Stimulated activated naive CD8-positive, alpha-beta T cell treated with anti-CD3 and anti-CD28 coated beads, Interleukin-15, Interleukin-2, amounts not matched to agents 100 U/mL and 50 U/mL, for 24 hours (primary cell): ENCODE measurements at regions not wholly inside any gene's neighbourhood (a gene's known extent, or its start where the extent isn't known, plus 50 kb on each side); places are given as distances from the start of the nearest gene placed in this dataset.

Experiments
- ATAC-seq: fragments of 150-1000 bp; cut with Tn5 transposase; one replicate; pipeline ENCODE4 v1.10.0; 2021
- DNase-seq: peaks from one replicate; pipeline ENCODE4 v3.0.0; 2021

DNA sequence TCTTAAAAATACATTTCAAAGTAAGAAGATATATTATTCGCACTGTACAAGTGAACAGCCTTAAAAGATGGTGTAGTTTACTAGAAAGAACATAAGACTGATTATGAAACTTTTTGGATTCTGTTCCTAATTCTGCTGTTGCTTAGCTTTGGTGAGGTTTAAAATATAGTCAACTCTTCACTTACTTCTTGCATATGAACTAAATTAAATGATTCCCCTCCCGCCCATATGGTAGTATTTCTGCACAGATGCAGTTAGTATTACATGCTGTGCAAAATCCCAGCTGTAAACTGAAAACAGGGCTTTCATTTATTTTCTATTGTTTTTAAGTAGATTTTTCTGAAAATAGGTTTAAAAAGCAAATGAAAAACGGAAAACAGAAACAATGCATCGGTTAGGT is 345.4 kb upstream of the NCAM2 start:
- ATAC-seq, result no peak

DNA sequence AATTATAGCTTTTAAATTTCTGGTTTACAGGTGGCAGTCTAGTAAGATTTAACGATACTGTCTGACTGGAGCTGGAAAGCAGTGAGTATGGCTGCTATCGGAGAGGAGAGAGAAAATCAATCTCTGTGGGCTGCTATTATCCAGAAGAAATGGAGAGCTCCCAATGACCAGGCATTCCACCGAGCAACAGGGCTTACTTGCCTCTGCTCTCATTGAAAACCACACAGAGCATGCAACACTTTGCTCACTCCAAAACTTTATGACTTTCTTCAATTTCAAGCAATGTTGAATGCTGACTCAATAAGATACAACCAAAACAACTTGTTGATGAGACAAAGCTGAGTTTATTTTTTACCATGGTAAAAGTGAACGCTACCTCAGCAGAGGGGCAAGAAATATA is 337.0 kb upstream of the NCAM2 start:
- DNase-seq (no peak), ATAC-seq (no peak)

More for the DNA sequence above, 345.4 kb upstream of the NCAM2 start:
- no peak for DNase-seq

DNA sequence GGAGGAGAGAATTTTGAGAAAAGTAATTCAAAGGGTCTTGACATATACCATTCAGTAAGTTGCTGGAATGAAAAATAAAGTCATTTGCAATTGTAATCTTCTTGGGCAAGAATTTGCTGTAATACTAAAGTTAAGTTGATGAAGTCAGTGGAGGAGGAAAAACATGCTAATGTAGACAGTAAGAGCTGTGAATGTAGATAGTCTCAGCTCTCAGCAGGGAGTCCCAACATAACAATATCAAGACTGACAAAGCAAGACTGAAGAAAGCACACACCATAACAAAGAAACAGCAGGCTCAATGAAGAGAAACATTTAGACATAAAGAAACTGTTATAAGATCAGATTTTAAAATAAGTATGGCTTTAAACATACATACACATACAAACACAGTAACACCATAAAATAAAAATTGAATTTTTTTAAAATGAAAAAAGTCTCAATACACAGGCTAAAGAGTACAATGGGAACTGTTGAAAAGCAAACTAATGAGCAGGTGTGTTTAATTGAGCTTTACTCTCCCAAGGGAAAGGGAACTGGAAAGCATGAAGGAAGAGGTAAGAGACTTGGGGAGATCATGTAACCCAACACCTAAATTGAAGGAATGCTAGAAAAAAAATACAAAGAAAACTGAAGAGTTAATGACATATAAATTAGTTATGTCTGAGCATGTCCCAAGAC is 336.3 kb upstream of the NCAM2 start:
- no peak for ATAC-seq
- DNase-seq, result no peak

DNA sequence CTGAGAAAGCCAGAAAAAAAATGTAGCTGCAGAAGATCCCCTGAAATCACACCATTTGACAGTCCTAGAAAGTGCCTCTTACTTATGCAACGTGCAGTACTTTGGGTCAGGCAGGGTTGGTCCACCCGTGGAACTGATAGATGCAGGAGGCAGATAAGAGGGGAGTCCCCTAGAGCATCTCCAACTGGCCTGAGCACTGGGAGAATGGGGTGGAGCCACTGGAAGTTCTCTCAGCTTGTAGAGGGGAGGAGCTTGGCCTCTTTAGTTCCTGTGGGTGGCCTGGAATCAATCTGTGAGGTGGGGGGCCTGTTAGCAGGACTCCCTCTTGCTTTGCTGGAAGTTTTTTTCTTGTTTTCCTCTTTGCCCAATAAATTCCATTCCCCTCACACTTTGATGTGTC is 335.7 kb upstream of the NCAM2 start:
- DNase-seq (no peak), ATAC-seq (no peak)

DNA sequence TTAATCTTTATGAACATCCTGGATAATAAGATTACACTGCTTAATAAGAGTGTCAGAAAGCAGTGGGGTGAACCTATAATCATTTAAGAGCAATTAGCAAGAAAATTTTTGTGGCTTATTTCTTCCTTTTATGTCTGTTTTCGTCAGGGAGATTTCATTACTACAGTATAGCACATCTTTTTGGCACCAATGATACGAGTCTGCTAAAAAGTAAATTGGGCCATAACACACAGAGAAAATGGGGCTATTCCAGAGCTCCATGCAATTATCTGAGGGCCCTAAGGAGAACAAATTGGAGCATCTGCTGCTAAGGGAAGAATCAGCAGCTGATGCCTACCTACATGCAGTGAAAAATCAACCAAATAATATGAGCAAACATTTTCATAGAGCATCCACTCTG is 330.3 kb upstream of the NCAM2 start:
- ATAC-seq (no peak), DNase-seq (no peak)

DNA sequence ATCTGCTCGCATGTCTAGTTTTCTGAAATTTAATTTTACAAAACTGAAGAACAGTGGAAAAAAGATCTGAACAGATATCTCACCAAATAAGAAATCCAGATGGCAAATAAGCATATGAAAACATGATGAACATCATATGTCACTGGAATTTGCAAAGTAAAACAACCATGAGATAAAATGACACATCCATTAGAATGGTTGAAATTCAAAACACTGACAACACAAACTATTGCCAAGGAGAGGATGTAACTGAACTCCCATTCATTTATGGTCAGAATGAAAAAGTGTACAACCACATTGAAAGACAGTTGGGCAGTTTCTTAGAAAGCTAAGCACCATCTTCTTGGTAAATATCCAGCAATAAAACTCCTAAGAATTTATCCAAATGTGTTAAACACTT is 312.7 kb upstream of the NCAM2 start:
- DNase-seq, result no peak
- no peak for ATAC-seq

DNA sequence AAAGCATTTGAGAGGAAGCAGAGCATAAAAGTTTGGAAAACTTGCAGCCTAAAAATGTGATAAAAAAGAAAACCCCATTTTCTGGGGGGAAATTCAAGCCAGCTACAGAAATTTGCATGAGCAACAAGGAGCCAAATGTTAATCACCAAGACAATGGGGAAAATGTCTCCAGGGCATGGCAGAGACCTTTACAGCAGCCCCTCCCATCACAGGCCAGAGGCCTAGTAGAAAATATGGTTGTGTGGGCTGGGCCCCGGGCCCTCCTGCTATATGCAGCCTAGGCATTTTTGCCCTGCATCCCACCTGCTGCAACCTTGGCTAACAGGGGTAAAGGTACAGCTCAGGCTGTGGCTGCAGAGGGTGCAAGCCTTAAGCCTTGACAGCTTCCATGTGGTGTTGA is 299.6 kb upstream of the NCAM2 start:
- ATAC-seq (no peak), DNase-seq (no peak)

DNA sequence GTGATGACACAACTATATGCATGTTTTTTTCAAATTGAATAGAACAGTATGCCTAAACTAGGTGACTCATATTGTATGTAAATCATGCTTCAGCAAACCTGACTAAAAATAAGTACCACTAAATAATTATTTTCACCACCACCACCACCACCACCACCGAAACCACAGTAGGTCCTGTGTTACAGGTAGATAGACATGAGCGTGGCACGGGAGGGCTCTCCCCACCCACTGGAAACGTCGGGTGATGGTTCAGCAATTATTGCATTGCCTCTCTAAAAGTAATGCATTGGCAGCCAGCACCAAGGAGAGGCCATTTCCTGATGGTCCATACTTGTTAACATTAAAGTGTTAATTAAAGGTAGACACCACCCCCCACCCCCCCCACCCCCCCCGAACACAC is 297.0 kb upstream of the NCAM2 start:
- DNase-seq (no peak), ATAC-seq (no peak)

DNA sequence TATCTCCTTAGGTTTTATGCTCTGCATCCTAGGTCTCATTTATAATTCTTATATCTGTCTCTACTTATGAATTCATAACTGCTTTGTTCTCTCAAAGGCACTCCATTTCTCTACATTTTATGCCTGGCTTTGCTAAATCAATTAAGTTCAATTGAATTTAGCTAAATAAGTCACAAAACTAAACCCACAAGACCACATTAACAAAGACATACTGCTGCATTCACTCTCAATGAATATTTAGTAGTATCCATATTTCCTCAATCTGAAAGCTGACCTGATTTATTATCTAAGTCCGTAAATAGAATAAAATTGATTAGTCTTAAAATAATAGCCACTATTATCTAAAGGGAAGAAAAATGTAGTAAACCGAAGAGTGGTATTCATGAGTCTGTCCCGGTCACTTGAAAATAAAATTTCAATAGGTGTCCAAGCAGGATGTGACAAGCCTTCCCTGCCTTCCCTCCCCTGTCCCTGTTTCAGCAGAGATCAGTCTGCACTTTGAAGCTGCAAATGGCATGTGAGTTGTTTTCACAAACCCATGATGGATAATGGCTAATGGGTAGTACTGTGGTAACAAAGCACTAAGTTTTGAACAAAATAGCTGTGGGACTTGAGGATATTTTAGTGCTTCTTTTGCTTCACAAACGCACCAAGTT is 295.0 kb upstream of the NCAM2 start:
- no peak for DNase-seq
- no peak for ATAC-seq

DNA sequence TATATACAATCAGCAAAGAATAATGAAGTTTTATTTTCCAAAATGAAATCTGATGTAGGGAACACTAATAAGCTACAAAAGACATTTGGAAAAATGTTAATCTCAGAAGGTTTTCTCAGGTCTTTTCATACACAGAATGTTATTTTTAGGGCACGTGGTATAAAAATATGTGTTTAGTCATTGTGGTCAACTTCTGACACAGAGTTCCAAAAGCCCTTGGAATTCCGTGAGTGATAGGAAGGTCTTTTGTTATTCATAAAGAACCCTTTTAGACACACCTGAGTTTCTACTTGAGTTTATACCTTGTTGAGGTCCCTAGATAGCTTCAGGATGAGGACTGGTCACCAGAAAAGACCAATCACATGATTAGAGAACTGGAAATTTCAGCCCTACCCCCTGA is 277.6 kb upstream of the NCAM2 start:
- no peak for DNase-seq

DNA sequence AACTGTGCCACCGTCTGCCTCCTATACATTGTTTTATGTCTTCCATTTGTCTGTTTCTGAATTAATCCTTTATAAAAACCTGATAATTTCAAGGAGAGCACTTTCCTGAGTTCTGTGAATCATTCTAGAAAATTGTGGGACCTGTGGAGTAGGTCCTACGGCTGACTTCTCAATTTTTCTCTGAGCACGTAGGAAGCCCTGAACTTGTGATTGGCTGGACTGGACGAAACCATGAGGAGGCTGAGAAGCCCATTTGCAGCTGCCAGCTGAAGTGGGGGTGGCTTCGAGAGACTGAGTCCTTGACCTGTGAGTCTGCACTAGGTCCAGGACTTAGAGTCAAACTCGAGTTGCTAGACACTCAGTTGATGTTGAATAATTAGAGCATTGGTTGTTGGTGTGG is 277.1 kb upstream of the NCAM2 start:
- ATAC-seq, result no peak
- DNase-seq, result no peak

More for the DNA sequence above, 277.6 kb upstream of the NCAM2 start:
- ATAC-seq, result no peak

DNA sequence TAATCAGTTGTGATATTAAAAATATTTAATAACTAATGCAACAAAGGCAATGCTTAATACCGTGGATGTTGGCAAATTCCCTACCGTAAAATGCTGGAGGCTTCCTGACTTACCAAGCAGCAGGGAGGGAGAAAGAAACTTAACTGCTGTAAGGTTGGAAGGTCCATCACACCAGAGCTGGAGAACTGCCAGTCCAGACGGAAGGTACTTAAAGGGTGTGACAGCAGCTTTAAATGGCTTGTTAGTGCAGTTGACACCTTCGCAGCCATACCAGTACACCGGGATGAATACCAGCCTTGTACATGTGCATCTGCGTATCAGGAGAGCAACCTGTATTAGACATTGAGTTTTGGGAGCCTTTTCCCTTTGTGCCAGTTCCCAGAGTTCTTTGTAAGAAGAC is 269.5 kb upstream of the NCAM2 start:
- DNase-seq (no peak), ATAC-seq (no peak)

DNA sequence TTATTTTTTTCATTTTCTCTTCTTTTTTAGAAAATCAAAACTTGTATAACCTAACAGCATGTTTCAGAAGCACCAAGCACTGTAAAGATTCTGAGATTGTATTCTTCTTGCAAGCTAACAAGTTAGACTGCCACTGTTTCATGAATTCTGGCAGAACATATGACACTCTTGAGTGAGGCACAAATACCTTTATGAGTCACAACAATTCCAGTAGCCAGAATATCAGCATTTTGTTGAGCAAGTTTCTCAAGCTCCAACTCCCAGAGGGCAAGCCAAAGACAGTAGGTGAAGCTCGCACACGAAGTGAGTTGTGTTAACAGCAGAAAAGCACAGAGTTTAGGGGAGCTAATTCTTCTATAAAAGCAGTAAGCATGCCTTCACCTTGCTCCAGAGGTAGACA is 268.8 kb upstream of the NCAM2 start:
- ATAC-seq (no peak), DNase-seq (no peak)

DNA sequence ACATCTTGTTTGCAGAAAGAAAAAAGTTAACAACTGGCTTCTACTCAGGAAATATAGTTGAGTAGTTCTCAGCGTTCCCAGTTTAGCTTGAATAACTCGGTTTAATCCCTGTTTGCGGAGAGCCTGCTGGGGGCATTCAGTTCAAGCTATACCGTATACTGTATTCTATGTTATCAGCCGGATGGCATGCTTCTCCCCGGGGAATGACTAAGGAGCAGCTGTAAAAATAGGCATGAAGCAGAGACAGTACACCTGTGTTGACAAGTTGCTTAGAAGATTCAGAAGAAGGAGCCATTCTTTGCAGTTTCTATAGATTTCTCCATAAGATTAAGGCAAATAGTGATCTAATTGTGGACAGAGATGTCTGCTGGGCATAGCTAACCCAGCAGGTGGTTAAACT is 267.8 kb upstream of the NCAM2 start:
- ATAC-seq, result no peak
- DNase-seq, result no peak

DNA sequence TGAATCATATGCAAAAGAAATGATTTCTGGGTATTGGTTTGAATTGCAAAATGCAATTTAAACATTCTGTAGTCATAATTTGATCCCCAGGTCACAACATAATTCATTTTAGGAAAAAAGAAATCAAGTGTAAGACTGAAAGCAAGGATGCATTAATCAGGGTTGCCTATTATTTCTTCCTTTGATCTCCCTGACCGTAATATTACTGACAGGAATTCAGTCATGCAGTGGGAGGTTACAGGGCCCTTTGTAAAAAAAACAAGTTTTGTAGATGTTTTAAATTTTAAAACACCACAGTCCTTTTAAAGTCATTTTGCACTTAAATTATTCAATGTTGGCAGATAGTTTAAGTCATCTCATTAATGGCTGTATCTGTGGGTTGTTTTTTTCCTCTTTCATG is 263.0 kb upstream of the NCAM2 start:
- DNase-seq, result no peak
- no peak for ATAC-seq

DNA sequence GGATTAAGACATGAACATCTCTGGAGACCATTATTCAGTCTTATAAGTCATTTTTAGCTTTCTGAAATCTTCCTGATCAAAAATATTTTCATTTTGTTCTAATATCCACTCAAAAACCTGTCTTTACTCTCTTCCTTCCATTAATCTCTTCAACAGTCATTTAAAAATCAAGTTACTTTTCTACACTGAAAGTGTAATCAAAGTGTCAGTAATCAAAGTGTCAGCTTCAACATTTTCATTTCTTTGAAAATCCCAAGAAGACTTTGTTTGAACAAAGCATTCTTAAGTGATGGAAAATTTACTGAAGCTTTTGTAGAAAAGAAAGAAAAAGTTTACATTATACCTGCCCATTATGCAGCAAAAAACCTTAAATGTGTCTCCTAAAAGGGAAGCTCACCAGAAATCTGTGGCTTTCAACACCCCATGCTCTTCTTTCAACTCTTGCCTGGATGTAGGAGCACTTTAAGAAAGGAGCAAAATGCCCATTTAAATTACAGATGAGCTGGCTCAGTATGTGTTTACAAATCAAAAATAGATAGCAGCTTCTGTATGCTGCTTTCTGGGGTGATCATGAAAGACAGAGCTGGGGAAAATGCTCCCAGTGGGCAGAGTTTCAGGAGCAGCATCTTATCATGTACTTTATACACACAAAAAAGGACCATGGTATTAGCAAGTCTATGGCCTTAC is 260.8 kb upstream of the NCAM2 start:
- no peak for DNase-seq
- no peak for ATAC-seq

DNA sequence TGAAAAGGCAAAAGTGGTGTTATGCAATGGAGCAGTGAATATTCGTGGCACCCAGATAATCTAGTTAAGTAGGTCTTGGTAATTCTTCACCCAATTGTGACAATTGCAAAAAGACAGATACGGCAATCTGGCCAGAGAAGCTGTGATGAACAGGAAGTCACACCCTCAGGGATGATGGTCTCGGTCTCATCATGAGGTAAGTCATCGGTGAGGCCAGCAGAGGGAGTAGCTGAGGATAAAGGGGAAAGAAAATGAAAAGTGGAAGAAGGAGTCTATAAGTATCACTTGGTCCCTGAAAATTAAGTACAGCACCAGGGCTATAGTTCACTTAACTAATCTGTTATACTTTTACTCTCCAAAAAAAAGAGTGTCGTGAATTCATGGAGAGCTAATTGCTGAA is 258.8 kb upstream of the NCAM2 start:
- ATAC-seq (no peak), DNase-seq (no peak)

DNA sequence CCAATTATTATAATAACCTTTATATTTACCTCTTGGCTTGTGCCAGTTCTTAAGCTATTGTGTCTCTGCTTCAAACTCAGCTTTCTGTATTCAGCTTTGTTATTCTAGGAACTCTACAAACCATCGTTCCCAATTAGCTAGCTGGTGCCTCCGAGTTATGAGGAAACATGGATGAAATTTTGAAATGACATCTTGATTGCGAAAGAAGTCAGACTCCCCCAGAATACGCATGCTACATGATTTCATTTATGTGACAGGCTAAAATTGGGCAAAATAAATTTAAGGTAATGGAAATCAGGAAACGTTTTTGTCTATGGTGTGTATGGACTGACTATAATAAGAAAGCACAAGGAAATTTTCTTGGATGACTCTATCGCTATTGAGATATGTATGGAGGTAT is 256.8 kb upstream of the NCAM2 start:
- no peak for DNase-seq
- no peak for ATAC-seq

DNA sequence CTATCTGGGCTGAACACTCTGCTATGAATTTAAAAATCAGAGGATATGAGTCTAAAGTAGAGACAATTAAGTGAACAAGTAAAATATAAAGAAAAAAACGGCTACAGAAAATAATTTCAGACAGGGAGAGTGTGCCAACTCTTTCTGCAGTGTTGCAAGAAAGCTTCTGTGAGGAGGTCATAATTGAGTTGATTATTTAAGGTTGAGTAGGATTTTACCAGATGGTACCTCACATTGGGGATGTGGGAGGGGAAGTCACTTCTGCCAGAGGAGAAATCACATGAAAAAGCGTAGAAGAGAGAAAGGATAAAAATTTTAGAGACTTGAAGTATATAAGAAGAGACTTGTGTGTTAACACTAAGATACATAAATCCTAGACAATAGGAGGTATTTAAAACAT is 238.0 kb upstream of the NCAM2 start:
- ATAC-seq (no peak), DNase-seq (no peak)

DNA sequence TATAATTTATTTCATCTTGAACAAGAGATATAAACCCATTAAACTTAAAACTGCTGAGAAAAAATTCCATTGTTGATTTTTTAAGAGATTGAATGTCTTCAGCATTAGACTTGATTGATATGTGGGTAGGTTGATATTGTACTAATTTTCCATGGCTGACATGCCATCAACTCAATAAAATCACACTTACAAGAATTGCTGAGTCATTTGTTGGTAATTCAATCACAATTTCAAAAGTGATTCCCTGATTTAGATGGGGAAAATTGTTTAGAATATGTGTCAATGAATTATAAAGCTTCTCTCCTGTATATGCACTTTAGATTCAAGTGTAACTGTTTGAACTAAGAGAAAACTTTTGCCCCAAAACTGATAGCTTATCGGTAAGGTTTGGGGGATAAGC is 223.5 kb upstream of the NCAM2 start:
- DNase-seq (no peak), ATAC-seq (no peak)

DNA sequence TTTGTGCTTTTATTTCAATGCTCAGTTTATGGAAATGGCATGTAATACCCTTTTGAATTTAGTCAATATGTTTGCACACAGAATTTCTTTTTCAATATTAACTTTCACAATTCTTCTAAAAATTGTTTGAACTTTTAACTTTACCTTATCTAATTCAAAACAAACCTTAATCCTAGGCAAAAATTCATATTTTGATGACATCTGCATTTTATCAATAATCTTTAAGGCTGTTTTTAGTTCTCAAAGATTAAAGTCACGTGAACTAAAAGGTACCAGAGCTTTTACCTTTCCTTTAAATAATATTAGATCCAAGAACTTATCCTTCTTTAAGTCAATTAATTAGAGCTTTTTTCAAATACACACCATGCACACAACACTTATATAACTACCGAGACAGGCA is 218.9 kb upstream of the NCAM2 start:
- ATAC-seq (no peak), DNase-seq (no peak)

DNA sequence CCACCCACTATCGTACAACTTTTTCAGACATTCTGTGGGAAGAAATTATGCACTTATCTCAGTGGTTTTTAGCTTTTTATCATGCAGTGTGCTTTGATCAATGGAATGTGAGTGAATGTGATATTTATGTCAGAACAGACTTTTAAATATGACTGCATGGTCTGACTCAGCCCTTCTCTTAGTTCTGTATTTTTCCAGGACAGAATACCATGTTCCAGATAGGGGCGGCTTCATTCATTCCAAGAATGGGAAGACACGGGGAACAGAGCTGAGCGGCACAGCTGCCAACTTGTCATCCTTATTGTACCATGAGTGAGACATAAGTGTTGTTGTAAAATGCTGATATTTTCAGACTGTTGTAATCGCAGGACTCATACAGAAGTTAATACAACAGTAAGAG is 214.6 kb upstream of the NCAM2 start:
- DNase-seq (no peak), ATAC-seq (no peak)

DNA sequence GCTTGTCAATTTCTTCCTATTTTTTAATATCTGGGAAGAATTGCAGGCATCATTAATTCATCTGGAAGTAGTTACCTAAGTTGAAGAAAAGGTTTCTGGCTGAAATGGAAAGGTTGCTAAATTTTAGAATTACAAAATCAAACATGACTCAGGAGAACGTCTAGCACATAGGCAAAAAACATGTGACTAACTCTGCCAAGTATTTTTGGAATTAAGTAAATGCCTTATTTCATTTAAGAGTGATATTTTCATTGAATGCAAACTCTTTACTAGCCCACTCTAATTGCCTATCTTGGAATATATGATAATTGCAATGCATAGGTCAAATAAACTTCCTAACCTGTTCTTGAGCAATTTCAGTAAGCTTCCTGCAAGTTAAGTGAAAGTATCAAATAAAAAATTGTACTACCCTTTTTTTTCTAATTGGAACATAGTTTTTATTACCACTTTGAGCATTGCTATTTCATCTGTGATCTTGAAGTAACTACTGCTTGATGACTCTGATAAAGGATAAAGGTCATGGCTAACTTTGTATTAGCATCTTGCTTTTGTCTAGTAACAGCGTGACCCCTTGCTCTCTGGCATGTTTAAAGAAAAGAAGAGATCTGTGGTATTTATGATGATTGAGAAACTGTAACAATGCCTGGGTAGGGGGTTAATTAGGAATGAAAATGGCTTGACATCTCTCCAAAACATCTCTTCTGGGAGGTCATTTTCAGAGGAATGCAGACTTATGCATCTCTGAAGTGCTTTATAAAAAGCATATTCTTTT is 208.3 kb upstream of the NCAM2 start:
- no peak for ATAC-seq
- no peak for DNase-seq
